K562 (cell line): ENCODE measurements at regions not wholly inside any gene's neighbourhood (a gene's known extent, or its start where the extent isn't known, plus 50 kb on each side); places are given as distances from the start of the nearest gene placed in this dataset.
"Not testable (repeated sequence)": the region's sequence is repeated elsewhere in the genome, so short reads cannot be mapped to it uniquely, and the experiment has no call there.

Experiments
- ARID2 ChIP-seq: fragments of 450-650 bp; IDR thresholded peaks from 2 replicates; pipeline ENCODE4 v1.6.1; 2017; ENCODE audit warnings: antibody characterized with exemption, mild to moderate bottlenecking
- CBX1 ChIP-seq: sonication (generic); IDR thresholded peaks from 2 replicates; pipeline ENCODE4 v1.6.1; 2016; ENCODE audit warnings: antibody characterized with exemption, low read depth, mild to moderate bottlenecking
- CXXC5 ChIP-seq: fragments of 250-450 bp; sonication (Bioruptor Pico); IDR thresholded peaks from 2 replicates; pipeline ENCODE4 v1.8.0; 2022; ENCODE audit warnings: inconsistent platforms, mild to moderate bottlenecking, moderate library complexity
- DNMT1 ChIP-seq: fragments of 450-650 bp; IDR thresholded peaks from 2 replicates; pipeline ENCODE4 v1.6.1; 2016; ENCODE audit warnings: antibody characterized with exemption, mild to moderate bottlenecking
- EP400 ChIP-seq: fragments of 450-650 bp; IDR thresholded peaks from 2 replicates; pipeline ENCODE4 v1.6.1; 2017; ENCODE audit warnings: antibody characterized with exemption, mild to moderate bottlenecking, moderate library complexity
- ESRRB ChIP-seq: fragments of 250-450 bp; sonication (Bioruptor Pico); IDR thresholded peaks from 2 replicates; pipeline ENCODE4 v1.5.0; 2020; ENCODE audit warnings: mild to moderate bottlenecking, moderate library complexity, borderline replicate concordance
- FOXM1 ChIP-seq, 2 experiments: fragments of 450-650 bp in 1 of 2; sonication (generic) in 1 of 2; formaldehyde crosslinking in 1 of 2; IDR thresholded peaks; 2 replicates each; pipeline versions ENCODE4 v1.6.1 to v1.9.0; 2017 to 2022; ENCODE audit warnings: low read depth in 2 of 2, mild to moderate bottlenecking in 2 of 2, missing genetic modification reagents in 1 of 2, moderate library complexity in 1 of 2
- GABPB2 ChIP-seq: fragments of 250-450 bp; sonication (Bioruptor Pico); conservative IDR thresholded peaks from 2 replicates; pipeline ENCODE4 v1.5.1; 2021; ENCODE audit warnings: mild to moderate bottlenecking
- HDAC2 ChIP-seq: fragments of 450-650 bp; IDR thresholded peaks from 2 replicates; pipeline ENCODE4 v1.6.1; 2016; ENCODE audit warnings: mild to moderate bottlenecking
- HMGN3 ChIP-seq: IDR thresholded peaks from 2 replicates; pipeline ENCODE4 v1.6.1; 2011; ENCODE audit warnings: borderline replicate concordance, low read depth, mild to moderate bottlenecking, mixed read lengths, low read length; ENCODE audit not compliant: insufficient read length; ENCODE audit errors: extremely low read depth
- IFI16 ChIP-seq: fragments of 250-450 bp; sonication (Bioruptor Pico); IDR thresholded peaks from 2 replicates; pipeline ENCODE4 v2.1.2; 2022; ENCODE audit warnings: mild to moderate bottlenecking, inconsistent platforms
- KHSRP ChIP-seq: fragments of 450-650 bp; IDR thresholded peaks from 2 replicates; pipeline ENCODE4 v1.6.1; 2017
- MIER1 ChIP-seq: fragments of 450-650 bp; IDR thresholded peaks from 2 replicates; pipeline ENCODE4 v1.6.1; 2016; ENCODE audit warnings: antibody characterized with exemption, mild to moderate bottlenecking, low read depth
- NR4A1 ChIP-seq, 2 experiments: fragments of 250-450 bp in 1 of 2; fragments of 450-650 bp in 1 of 2; sonication (Bioruptor Pico) in 1 of 2; IDR thresholded peaks; 2 replicates each; pipeline versions ENCODE4 v1.4.0 to v1.6.1; 2016 to 2020; ENCODE audit warnings: mild to moderate bottlenecking in 2 of 2, missing compliant biosample characterization in 1 of 2, missing genetic modification characterization in 1 of 2, moderate library complexity in 1 of 2
- PHF8 ChIP-seq: fragments of 200-600 bp; sonication (generic); IDR thresholded peaks from 2 replicates; pipeline ENCODE4 v1.6.1; 2012; ENCODE audit warnings: mixed run types, mild to moderate bottlenecking, inconsistent platforms, low read length, moderate library complexity, borderline replicate concordance
- PTTG1 ChIP-seq: fragments of 450-650 bp; IDR thresholded peaks from 2 replicates; pipeline ENCODE4 v1.6.1; 2016; ENCODE audit warnings: low read depth, mild to moderate bottlenecking, missing genetic modification characterization, missing compliant biosample characterization
- SMAD3 ChIP-seq: fragments of 450-650 bp; formaldehyde crosslinking; conservative IDR thresholded peaks from 2 replicates; pipeline ENCODE4 v1.4.0; 2020; ENCODE audit warnings: mild to moderate bottlenecking
- SUPT5H ChIP-seq: fragments of 450-650 bp; IDR thresholded peaks from 2 replicates; pipeline ENCODE4 v1.6.1; 2016
- ZFP1 ChIP-seq: fragments of 450-650 bp; formaldehyde crosslinking; IDR thresholded peaks from 2 replicates; pipeline ENCODE4 v1.4.0; 2020; ENCODE audit warnings: mild to moderate bottlenecking, mixed read lengths
- ZSCAN29 ChIP-seq: fragments of 450-650 bp; IDR thresholded peaks from 2 replicates; pipeline ENCODE4 v1.6.1; 2017
- TF ChIP-seq, protein P1 (sequence below): sonication (generic); formaldehyde crosslinking; IDR thresholded peaks from 2 replicates; pipeline ENCODE4 v1.8.1; 2023; ENCODE audit warnings: mild to moderate bottlenecking, missing genetic modification reagents
- TF ChIP-seq, protein P2 (sequence below): fragments of 450-650 bp; formaldehyde crosslinking; conservative IDR thresholded peaks from 2 replicates; pipeline ENCODE4 v1.4.0; 2022; ENCODE audit warnings: mild to moderate bottlenecking, missing genetic modification characterization
- TF ChIP-seq, protein P3 (sequence below): fragments of 200-800 bp; sonication (Bioruptor generic); IDR thresholded peaks from 2 replicates; pipeline ENCODE4 v1.6.1; 2017; ENCODE audit warnings: missing genetic modification characterization, missing compliant biosample characterization

DNA sequence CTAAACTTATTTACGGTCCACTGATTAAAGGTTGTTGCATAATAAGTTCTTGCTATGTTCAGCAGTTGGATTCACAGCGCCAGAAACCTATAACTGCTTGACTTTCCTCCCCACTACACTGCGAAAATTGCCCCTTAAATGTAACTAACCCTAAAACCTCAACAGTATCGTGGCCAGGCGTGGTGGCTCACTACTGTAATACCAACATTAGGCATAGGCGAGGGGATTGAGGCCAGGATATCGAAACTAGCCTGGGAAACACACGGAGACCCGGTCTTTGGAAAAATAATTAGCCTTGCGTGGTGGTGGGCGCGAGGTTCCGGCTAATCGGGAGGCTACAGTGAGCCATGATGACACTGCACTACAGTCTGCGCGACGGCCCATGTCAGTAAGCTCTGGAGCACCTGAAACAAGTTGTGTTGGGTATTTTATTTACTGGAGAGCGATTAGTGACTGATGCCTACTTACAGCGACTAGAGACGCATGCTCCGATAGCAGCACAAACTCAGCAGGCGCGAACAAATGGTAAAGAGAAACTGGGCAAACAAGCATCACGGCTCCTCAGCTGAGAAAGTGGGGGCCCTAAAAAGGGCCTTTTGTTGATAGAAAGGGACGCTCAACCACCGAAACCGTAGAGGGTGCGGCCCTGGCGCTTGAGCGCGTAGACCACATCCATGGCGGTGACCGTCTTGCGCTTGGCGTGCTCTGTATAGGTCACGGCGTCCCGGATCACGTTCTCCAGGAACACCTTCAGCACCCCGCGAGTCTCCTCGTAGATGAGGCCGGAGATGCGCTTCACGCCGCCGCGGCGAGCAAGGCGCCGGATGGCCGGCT lies 81.4 kb downstream of the OR2B2 start (continued):
- TF ChIP-seq NR4A1 (CRISPR knock-in tag; IDR thresholded peaks at IDR 0.05) (peak; percentile 75; the same call in 1 of the 2 replicates), NR4A1 (tag; IDR thresholded peaks at IDR 0.05) (peak; percentile 77), ZSCAN29 (peak; percentile 77), SMAD3 (0 out of 2 replicates have a peak, but pooled peaks have one; percentile 10), CBX1 (peak; percentile 47; the same call in 1 of the 2 replicates), GABPB2 (CRISPR knock-in tag) (peak; percentile 48; the same call in 1 of the 2 replicates), SUPT5H (peak; percentile 94), ZFP1 (CRISPR knock-in tag) (peak; percentile 23; the same call in 1 of the 2 replicates), ARID2 (peak; percentile 48; the same call in 1 of the 2 replicates), DNMT1 (0 out of 2 replicates have a peak, but pooled peaks have one; percentile 86), IFI16 (CRISPR knock-in tag) (0 out of 2 replicates have a peak, but pooled peaks have one; percentile 30), FOXM1 (CRISPR knock-in tag; IDR thresholded peaks at IDR 0.05; ENCODE audit: low read depth) (peak; percentile 49; the same call in 1 of the 2 replicates), ESRRB (CRISPR knock-in tag) (0 out of 2 replicates have a peak, but pooled peaks have one; percentile 10), HMGN3 (peak; percentile 35), CXXC5 (peak; percentile 45), PHF8 (peak; percentile 37; the same call in 1 of the 2 replicates), KHSRP (peak; percentile 17; the same call in 1 of the 2 replicates), PTTG1 (tag) (0 out of 2 replicates have a peak, but pooled peaks have one; percentile 19), HDAC2 (peak; percentile 44), EP400 (0 out of 2 replicates have a peak, but pooled peaks have one; percentile 52), MIER1 (0 out of 2 replicates have a peak, but pooled peaks have one; percentile 11)
- not testable (repeated sequence) for TF ChIP-seq FOXM1 (IDR thresholded peaks at IDR 0.05; ENCODE audit: low read depth)
- TF ChIP-seq, protein P1, sequence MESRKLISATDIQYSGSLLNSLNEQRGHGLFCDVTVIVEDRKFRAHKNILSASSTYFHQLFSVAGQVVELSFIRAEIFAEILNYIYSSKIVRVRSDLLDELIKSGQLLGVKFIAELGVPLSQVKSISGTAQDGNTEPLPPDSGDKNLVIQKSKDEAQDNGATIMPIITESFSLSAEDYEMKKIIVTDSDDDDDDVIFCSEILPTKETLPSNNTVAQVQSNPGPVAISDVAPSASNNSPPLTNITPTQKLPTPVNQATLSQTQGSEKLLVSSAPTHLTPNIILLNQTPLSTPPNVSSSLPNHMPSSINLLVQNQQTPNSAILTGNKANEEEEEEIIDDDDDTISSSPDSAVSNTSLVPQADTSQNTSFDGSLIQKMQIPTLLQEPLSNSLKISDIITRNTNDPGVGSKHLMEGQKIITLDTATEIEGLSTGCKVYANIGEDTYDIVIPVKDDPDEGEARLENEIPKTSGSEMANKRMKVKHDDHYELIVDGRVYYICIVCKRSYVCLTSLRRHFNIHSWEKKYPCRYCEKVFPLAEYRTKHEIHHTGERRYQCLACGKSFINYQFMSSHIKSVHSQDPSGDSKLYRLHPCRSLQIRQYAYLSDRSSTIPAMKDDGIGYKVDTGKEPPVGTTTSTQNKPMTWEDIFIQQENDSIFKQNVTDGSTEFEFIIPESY (CRISPR knock-in tag) = peak; percentile 53; the same call in 1 of the 2 replicates
- TF ChIP-seq, protein P2, sequence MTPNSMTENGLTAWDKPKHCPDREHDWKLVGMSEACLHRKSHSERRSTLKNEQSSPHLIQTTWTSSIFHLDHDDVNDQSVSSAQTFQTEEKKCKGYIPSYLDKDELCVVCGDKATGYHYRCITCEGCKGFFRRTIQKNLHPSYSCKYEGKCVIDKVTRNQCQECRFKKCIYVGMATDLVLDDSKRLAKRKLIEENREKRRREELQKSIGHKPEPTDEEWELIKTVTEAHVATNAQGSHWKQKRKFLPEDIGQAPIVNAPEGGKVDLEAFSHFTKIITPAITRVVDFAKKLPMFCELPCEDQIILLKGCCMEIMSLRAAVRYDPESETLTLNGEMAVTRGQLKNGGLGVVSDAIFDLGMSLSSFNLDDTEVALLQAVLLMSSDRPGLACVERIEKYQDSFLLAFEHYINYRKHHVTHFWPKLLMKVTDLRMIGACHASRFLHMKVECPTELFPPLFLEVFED (CRISPR knock-in tag) = 0 out of 2 replicates have a peak, but pooled peaks have one; percentile 1
- TF ChIP-seq, protein P3, sequence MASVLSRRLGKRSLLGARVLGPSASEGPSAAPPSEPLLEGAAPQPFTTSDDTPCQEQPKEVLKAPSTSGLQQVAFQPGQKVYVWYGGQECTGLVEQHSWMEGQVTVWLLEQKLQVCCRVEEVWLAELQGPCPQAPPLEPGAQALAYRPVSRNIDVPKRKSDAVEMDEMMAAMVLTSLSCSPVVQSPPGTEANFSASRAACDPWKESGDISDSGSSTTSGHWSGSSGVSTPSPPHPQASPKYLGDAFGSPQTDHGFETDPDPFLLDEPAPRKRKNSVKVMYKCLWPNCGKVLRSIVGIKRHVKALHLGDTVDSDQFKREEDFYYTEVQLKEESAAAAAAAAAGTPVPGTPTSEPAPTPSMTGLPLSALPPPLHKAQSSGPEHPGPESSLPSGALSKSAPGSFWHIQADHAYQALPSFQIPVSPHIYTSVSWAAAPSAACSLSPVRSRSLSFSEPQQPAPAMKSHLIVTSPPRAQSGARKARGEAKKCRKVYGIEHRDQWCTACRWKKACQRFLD (CRISPR knock-in tag) = peak; percentile 77
